A172 (cell line): ENCODE measurements at regions not wholly inside any gene's neighbourhood (a gene's known extent, or its start where the extent isn't known, plus 50 kb on each side); places are given as distances from the start of the nearest gene placed in this dataset.
A peak's percentile ranks its signal among the peaks of the same experiment; 100 is the strongest.

Experiments used
- DNase-seq: peaks from one replicate; pipeline ENCODE4 v3.0.0-alpha.2; 2015; ENCODE audit warnings: low spot score

DNA sequence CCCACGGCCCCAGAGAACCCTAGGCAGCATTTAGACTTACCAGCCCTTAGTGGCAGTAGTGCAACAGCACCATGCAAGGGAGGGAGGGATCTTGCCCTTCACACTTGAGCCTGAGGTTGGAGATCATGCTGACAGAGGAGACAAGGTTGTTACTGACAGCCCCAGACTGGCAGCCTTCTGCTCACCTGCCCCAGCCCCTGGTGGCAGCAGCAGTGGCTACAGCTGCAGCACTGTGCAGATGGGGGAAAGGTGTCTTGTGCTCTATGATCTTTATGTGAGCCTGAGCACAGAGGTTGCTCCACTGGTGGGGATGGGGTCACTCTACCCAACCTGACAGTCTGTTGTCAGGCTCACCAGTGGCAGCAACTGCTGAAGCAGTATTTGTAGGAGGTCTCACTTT is 501.2 kb upstream of the LRRTM4 start:
- no peak for DNase-seq

DNA sequence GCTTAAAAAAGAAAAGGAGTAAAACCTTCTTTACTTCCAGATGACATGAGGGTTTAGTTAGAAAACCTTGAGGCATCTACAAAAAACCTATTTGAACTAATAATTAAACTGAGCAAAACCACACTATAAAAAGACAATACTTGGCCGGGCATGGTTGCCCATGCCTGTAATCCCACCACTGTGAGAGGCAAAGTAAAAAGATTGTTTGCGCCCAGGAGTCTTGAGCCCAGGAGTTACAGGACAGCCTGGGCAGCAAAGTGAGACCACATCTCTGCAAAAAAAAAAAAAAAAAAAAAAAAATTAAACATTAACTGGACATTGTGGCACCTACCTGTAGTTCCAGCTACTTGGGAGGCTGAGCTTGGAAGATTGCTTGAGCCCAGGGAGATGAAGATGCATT is 502.8 kb upstream of the LRRTM4 start:
- DNase-seq: no peak

DNA sequence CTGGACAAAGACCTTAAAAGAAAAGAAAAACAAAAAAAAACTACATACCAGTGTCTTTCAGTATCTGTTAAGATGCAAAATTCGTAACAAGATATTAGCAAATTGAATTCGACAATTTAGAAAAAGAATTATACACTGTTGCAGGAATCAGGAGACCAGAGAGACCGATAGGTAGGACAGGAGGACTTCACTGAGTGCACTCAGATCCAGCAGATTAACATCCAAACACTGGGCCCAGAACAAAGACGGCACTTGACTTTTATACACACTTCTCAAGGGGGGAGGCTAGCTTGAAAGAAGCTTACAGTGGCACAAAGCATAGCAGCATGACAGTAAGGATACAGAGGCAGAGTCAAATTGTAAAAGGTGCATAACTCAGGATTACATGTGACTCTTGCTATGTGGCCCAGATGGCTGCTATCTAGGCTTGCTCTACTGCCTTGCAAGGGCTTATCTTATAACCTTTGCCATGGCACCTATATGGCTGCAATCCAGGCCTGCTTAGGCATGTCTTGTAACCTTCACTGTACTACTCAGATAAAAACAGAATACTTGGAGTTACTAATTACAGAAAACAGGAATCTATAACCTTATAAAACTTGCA is 507.3 kb upstream of the LRRTM4 start:
- DNase-seq: peak; percentile 15

DNA sequence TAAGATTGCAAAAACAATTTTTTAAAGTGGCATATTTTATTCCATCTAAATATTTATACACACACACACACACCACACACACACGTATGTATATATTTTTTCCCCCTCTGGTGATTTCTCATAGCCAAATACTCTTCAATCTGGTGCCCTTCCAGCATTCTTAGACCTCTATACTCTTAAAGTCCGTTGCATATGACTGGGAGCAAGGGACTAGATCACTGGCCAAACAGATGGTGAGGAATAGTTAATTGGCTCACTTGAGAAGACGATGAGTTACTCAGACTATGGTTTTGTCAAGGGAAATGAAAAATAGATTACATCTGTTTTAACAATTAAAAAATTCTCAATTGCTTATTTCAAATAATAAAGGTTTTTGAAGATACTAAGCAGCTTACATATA is 512.5 kb upstream of the LRRTM4 start:
- no peak for DNase-seq

DNA sequence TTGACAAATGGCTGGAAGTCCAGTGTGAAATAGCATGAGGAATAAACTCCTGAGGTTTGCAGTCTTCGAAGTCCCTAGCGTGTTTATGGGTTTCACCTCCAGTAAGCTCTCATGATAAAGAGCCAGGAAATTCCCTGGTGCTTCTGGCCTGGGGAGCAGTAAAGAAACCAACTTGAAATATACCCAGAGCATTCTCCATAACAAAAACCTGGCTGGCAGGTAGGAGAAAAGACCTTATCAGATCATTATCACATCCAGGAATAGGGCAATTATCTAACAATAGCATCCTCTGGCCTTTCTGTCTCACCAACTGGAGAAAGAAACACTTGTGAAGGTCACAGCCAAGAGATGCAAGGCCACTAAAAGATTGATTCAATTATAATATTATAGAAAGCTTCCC is 513.6 kb upstream of the LRRTM4 start:
- DNase-seq: no peak

DNA sequence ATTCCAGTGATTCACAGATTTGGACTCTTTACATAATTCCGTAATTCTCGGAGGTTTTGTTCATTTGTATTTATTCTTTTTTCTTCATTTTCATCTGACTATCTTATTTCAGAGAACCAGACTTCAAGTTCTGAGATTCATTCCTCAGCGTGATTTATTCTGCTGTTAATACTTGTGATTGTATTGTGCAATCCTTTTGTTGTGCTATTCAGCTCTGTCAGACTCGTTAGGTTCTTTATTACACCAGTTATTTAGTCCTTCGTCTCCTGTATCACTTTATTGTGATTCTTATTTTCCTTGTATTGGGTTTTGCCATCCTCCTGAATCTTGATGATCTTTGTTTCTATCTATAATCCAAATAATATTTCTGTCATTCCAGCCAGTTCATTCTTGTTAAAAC is 529.3 kb upstream of the LRRTM4 start:
- DNase-seq: no peak

DNA sequence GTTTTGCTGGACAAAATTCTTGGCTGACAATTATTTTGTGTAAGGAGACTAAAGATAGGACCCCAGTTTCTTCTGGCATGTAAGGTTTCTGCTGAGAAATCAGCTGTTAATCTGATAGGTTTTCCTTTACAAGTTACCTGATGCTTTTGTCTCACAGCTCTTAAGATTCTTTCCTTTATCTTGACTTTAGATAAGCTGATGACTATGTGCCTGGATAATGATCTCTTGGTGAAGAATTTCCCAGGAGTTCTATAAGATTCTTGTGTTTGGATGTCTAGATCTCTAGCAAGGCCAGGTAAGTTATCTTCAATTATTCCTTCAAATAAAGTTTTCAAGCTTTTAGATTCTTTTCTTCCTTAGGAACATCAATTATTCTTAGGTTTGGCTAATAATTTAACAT is 534.8 kb upstream of the LRRTM4 start:
- DNase-seq: no peak

DNA sequence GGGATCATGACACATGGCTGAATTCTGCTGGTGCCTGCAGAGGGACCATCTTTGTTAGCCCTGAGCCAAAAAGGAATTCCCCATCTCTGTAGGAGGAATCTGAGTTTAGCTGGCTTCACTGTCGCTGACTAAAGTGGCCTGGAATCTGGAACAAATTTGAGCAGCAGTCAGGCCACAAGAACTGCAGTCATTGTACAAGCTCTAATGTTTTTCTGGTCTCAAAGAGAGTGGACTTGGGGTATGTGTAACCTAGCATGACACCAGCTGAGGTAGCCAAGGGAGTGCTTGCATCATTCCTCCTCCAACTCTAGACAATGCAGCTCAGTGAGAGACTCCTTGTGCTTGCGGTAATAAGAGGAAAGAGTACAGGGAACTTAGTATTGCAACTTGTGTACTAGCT is 539.1 kb upstream of the LRRTM4 start:
- no peak for DNase-seq

DNA sequence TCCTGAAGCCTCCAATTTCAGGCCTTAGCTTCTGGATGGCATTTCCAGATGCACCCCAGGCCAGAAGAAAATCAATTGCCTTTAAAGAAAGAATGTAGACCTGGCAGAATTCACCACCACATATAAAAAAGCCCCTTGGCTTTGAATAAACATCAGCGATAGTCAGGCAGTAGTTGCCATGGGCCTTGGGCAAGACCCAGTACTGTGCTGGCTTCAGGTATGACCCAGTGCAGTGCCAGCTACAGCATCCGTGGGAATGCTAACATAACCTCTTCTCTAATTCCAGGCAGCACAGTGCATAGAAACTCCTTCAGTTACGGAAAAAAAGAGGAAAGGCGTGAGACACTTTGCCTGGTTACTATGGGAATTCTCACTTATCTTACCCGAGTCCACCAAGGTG is 539.6 kb upstream of the LRRTM4 start:
- DNase-seq: no peak

DNA sequence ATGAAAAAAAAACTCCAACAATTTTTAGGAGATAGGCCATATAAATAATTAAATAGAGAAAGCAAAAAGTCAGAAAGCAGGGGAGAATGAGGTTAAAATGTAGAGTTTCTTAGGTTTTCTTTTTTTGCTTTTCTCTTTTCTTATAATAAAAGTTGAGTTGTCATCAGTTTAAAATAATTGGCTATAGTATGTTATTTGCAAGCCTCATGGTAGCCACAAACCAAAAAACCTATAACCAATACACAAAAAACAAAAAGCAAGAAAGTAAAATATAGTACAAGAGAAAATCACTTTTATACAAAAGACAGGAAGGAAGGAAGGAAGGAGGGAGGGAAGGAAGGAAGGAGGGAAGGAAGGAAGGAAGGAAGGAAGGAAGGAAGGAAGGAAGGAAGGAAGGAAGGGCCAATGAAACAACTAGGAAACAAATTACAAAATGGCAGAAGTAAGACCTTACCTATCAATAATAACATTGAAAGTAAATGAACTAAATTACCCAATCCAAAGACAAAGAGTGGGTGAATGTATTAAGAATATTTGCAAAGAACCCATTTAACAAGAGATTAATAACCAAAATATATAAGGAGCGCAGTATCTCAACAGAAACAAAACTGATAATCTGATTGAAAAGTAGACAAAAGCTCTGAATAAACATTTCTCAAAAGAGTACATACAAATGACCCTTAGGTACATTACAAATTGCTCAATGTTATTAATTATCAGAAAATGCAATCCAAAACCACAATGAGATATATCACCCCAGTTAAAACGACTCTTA is 541.3 kb upstream of the LRRTM4 start:
- DNase-seq: no peak

DNA sequence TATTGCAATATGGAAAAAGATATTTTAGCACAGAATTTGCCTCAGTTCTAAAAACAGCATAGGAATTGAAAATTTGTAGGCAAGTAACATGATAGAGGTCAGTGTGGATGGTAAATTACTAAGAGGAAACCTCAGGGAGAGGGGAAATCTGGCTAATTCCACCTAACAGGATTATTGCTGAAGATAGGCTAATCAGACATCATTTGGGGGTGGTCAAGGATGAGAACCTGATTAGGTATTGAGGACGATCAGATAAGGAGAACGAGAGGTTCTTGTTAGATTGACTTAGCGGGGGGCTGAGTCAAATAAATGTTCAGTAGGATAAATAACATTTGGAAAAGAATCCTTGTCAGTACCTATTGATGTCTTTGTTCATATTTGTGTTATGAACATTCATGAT is 543.2 kb upstream of the LRRTM4 start:
- no peak for DNase-seq

DNA sequence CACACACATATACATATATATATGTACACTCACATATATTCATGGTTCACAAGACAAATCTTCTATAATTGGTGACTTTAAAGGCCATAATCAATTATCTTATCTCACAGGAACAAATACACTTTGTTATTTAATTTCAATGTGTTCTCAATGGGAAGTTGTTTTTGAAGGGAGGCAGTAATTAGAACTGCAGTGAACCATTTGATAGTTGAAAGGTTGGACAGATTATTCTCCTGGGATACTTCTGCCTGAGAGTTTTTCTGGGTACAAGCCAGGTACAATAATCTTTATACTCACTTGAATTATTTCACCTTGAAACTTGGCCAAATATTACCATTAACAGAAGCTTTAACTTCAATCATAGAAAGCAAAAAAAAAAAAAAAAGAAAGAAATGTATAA is 546.6 kb upstream of the LRRTM4 start:
- DNase-seq: no peak

DNA sequence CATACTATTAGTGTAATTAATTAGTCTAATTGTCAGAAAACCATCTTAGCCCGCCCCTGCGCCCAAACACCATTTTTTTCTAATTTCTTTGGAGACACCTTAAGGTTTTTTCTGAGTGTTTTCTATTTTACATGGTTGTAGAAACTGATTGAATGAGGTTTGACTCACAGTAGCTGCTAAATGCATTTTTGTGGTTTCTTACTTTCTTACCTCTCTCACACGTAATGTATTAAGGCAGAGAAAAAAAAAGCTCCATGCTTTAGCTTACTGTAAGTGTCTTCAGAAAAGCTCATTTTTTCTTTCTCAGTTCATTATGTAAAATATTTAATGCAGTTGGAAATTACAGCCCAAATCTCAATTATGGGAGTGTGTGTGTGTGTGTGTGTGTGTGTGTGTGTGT is 548.5 kb upstream of the LRRTM4 start:
- DNase-seq: peak; percentile 29

DNA sequence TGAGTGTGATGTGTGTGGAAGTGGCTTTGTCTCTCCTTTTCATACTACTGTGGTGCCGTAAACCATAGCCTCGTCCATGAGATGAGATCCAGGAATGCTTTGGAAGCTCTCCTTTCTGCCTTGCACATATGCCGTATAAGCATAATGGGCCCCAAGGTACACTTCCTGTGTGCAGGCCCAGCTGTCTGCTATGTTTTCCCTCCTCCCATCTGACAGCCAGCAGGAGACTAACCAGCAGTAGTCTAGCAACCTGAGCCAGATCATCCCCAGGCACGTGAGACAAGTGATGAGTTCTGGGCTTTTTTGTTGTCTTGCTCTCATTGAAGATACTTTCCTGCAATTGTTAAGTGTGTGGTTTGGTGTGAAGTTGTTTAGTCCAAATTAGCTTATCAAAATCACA is 555.5 kb upstream of the LRRTM4 start:
- DNase-seq: no peak

DNA sequence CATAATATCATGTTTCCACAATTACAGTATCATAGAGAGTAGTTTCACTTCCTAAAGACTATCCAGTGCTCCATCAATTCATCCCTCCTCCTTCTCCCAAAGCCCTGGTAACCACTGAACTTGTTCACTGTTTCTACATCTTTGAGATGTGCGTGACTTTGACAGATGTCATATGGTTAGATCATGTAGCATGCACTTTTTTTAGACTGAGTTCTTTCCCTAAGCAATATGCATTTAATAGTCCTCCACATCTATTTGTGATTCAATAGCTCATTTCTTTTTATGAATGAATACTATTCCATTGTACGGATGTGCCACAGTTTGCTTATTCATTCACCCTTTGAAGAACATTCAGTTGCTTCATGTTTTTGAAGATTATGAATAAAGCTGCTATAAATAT is 560.4 kb upstream of the LRRTM4 start:
- no peak for DNase-seq

DNA sequence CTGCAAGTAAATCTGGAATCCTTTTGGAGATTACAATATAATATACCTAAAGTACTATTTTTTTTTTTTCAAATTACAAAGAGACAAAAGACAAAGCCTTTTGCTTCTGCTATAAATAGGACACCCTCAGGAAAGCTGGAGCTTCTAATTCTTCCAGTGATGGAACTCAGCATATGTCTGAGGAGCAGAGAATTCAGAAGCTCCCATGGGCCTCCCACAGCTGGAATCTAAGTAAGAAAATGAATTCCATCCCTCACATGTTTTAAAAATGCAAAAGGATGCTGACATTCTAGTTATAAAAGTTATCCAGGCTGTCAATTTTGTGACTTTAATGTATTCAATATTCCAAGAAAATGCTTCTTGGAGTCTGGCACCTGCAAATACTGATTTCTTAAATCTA is 571.3 kb upstream of the LRRTM4 start:
- no peak for DNase-seq

DNA sequence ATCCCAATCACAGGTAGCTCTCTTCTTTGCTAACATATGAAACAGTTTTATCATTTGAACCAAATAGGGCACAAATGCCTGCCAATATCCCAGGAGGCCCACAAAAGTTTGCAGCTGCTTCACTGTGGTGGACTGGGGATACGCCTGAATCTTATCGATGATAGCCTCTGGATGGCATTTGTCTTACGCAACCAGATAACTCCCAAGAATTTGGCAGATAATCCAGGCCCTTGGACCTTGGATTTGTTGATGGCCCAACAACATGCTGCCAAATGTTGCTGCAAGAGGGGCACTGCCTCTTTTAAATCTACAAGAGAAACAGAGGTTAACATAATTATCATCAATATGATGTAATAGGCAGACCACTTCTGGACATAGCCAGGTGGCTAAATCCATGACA is 587.1 kb upstream of the LRRTM4 start:
- DNase-seq: no peak

DNA sequence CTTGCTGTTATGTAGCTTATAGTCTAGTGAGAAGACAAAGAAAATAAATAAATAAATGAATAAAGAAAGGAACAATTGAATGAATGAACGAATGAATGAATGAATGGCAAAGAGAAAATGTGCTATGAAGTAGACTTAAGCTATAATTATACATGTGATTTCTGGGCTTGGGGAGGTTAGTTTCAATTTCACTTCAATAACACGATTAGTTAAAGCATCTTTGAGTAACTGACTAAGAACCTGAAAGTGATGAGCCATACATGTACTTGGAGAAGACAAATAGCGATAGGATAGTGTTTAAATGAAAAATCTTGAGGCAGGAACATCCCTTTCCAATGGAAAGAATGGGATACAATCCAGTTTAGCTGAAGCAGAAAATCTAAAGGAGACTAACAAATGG is 593.1 kb upstream of the LRRTM4 start:
- no peak for DNase-seq

DNA sequence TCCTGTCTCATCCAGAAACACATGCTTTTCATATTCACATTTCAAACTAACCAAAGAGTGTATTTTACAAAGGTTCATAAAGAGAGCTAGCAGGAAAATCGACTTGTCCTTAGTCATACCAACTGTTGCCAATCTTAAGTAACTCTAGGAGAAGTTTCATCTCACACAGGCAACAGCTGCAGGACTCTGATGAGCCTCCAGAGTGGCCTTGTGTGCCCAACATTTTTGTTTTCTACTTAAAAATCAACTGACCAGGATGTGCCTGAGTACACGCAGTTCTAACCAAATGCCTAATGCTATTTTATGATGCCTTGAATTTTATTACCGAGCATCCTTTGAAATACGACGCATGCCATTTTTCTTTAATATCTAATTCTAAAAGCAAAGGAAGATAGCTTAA is 595.9 kb upstream of the LRRTM4 start:
- no peak for DNase-seq

DNA sequence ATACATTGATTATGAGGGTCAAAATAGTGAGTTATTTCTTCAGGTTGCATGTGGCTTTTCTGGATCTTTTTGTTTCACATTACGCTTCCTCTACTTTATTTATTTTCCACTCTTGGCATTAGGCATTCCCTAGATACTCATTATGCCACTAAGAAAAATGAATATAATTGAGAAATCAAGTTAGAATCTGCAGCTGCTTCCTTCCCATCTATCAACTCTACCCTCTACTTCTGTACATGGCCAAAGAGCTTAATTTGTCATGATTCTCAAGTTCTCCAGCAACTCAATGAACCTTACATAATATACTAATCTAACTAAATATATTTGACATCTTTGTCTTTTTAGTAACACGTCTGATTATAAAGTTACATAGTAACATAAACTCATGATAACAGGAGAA is 598.1 kb upstream of the LRRTM4 start:
- no peak for DNase-seq

DNA sequence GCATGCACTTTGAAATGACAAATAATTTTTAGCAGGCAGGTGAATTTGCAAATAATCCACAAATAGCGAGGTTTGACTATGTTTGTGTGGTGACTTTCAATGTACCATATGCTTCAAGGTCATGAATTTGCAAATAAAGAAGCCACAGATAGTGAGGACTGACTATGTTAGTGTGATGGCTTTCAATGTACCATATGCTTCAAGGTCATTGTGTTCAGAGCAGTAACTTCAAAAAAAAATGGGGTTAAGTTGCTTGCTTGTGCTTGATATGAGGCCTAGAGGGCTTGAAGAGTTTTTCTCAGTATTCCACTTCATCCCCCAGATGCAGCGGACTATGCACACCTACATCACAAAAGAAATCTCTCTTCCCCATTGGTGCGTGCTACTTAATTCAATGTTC is 602.9 kb upstream of the LRRTM4 start:
- DNase-seq: no peak

DNA sequence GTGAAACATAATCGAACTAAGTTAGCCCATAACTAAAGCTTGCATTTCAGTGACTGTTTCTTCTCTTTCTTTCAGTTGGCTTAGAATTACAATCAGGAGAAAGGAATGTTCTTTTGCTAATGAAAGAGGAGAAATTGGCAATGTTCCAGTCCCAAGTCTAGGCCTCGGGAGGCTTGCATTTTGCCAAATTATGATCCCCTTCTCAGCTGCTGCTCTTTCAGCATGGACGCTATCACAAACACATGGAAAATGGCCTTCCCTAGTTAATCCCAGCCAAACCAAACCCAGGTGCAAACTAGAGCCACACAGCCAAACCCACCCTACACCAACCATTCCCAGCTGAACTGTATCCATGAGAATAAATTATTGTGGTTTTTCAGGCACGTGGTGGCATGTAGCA is 605.2 kb upstream of the LRRTM4 start:
- DNase-seq: no peak

DNA sequence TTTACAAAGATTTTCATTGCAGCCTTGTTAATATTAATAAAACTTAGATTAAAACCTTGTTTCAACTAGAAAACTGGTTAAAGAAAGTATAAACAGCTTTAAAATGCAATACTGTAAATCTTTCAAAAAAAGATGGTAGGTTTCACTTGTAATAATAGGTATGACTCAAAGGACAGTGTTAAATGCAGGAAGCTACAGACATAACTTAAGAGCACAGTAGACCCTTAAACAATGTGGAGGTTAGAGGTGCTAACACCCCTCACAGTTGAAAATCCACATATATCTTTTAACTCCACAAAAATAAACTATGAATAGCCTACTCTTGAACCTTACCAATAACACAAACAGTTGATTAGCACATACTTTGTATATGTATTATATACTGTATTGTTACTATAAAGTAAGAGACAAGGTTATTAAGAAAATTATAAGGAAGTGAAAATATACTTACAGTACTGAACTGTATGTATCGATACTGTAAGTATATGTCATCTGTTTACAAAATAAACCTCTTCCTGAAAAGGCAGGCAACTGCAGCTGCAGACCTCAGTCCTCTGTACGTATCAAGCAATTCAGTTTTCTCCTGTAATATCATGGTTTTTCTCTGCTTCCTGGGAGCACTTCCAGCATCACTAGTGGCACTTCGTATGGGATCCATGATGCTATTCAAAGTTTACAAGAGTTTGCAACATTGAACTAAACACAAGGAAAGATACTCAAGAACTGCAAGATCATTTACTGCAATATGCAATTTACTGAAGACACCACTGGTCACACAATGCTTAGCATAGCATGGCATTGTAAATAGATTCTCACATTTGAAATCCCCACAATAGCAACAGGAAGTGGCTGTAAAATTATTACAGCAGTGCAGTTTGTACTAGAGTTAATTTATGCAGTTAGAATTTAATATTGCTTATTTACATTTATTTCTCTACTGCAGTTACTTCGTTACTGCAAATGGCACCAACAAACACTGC is 610.5 kb upstream of the LRRTM4 start:
- DNase-seq: no peak
